Stomach (tissue), 8 donors: ENCODE measurements at regions not wholly inside any gene's neighbourhood (a gene's known extent, or its start where the extent isn't known, plus 50 kb on each side); places are given as distances from the start of the nearest gene placed in this dataset.

Source experiments
- DNase-seq, 2 donors: peaks; one replicate each; pipeline versions ENCODE4 v3.0.0 to v3.0.0-alpha.2; 2013 to 2019
- H3K27ac ChIP-seq, 5 donors: fragments of 200-600 bp in 4 of 5; sonication (generic) in 4 of 5; one replicate each; pipeline ENCODE4 v1.5.1; 2013 to 2019; ENCODE audit warnings: mild to moderate bottlenecking in 1 of 5, moderate library complexity in 1 of 5
- H3K27me3 ChIP-seq, 3 donors: fragments of 200-600 bp; sonication (generic); one replicate each; pipeline ENCODE4 v1.5.1; 2017 to 2019; ENCODE audit warnings: mixed run types in 1 of 3
- H3K36me3 ChIP-seq, 4 donors: fragments of 200-600 bp; sonication (generic); 1 replicate in 3 of 4; 2 replicates in 1 of 4; pipeline ENCODE4 v1.5.1; 2016 to 2019
- H3K4me1 ChIP-seq, 4 donors: fragments of 200-600 bp; sonication (generic); one replicate each; pipeline ENCODE4 v1.5.1; 2016 to 2019
- H3K4me3 ChIP-seq, 4 donors: fragments of 200-600 bp; sonication (generic) in 3 of 4; one replicate each; pipeline ENCODE4 v1.5.1; 2016 to 2019; ENCODE audit warnings: mild to moderate bottlenecking in 1 of 4
- H3K9me3 ChIP-seq, 4 donors: fragments of 200-600 bp; sonication (generic); one replicate each; pipeline ENCODE4 v1.5.1; 2016 to 2019
- EP300 ChIP-seq: sonication (generic); formaldehyde crosslinking; IDR thresholded peaks from one replicate; pipeline ENCODE4 v1.6.1; 2017; ENCODE audit warnings: antibody characterized with exemption
- POLR2A ChIP-seq, 4 donors: fragments of 450-650 bp; IDR thresholded peaks; one replicate each; pipeline ENCODE4 v1.6.1; 2016; ENCODE audit warnings: antibody characterized with exemption in 4 of 4, control low read depth in 2 of 4, mild to moderate bottlenecking in 1 of 4, moderate library complexity in 1 of 4
- POLR2AphosphoS5 ChIP-seq, 3 donors: sonication (generic); formaldehyde crosslinking; IDR thresholded peaks; one replicate each; pipeline ENCODE4 v1.6.1; 2016; ENCODE audit warnings: antibody characterized with exemption in 3 of 3
- WGBS, 5 donors: extraction: QIAGEN DNeasy Blood & Tissue Kit in 3 of 5; methylation state at CpG; one replicate each; pipeline versions ENCODE4 v1.1.5 to v1.1.7; 2013 to 2018; 5-methylcytosine and 5-hydroxymethylcytosine counted together
- intact Hi-C: fragments of 100-400 bp; cut with DNase I; formaldehyde crosslinking; loops from one replicate; pipeline ENCODE4 v1.15.1; 2023; ENCODE audit warnings: low total_unique reads
- TF ChIP-seq, protein P1 (sequence below), 7 experiments: fragments of 450-650 bp in 4 of 7; fragments of 200-600 bp in 3 of 7; sonication (generic) in 3 of 7; IDR thresholded peaks; one replicate each; pipeline ENCODE4 v1.5.1; 2016 to 2019; ENCODE audit warnings: antibody characterized with exemption in 7 of 7, control low read depth in 2 of 7, mild to moderate bottlenecking in 1 of 7
- donor health status: healthy with polysubstance abuse.
- donor health status: Bipolar disorder and iron deficiency.
- donor health status: healthy.

DNA sequence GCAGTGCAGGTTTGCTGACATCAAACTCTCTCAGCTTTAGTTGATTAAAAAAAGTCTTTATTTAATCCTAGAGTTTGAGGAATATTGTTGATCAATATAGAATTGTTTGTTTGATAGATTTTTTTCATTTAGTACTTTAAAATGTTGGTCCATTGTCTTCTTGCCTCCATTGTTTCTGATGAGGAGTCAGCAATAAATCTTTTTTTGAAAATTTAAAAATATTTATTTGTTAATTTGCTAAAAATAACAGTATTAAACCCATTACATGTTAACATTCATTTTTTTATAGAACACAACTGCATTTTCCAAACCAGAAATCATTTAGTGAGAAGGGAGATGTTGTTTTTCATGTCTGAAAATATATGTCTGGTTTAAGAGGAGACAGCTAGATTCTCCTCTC is 173.8 kb upstream of the USP24 start:
- DNase-seq: no peak
- Histone ChIP-seq H3K9me3 (peaks cover 0 to 18% (median 10%) of the 10 kb centered on the region in 4 donors), H3K4me1 (no peaks in the 10 kb centered on the region), H3K27ac (no peak overlapping the region), H3K27me3 (no peaks in the 10 kb centered on the region), H3K4me3 (no peak overlapping the region), H3K36me3 (no peaks in the 10 kb centered on the region)
- intact Hi-C loops: no loop called here
- TF ChIP-seq POLR2AphosphoS5 (IDR thresholded peaks at IDR 0.05) (no peak), EP300 (no peak)

DNA sequence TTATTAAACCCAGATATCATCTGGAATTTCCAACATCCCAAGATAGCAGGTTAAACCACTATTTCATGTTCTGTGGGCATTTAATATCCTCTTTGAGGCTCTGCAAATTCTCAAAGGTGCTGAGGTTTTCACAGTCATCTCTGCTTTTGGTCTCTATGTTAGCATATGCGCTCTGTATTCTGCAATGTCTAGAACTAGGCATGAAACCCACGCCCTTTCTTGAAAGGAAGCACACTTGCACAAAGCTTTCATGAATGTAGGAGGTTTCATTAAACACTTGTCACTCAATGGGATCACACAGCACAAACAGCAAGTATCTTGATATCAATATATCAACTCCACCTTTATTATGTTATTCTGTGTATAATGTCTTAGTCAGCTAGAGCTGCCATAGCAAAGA is 172.0 kb upstream of the USP24 start:
- WGBS, 5 donors: 39 to 81% (median 65%) methylated on average over 2 of the region's 2 CpGs
- Histone ChIP-seq H3K9me3 (peaks cover 0 to 18% (median 10%) of the 10 kb centered on the region in 4 donors), H3K36me3 (no peaks in the 10 kb centered on the region), H3K4me3 (no peak overlapping the region), H3K27me3 (no peaks in the 10 kb centered on the region), H3K4me1 (peaks cover 0 to 9% (median 3%) of the 10 kb centered on the region in 4 donors), H3K27ac (no peak overlapping the region)
- intact Hi-C loops: no loop called here
- TF ChIP-seq POLR2A (IDR thresholded peaks at IDR 0.05) (no peak), POLR2AphosphoS5 (IDR thresholded peaks at IDR 0.05) (no peak), EP300 (no peak)
- TF ChIP-seq, protein P1, sequence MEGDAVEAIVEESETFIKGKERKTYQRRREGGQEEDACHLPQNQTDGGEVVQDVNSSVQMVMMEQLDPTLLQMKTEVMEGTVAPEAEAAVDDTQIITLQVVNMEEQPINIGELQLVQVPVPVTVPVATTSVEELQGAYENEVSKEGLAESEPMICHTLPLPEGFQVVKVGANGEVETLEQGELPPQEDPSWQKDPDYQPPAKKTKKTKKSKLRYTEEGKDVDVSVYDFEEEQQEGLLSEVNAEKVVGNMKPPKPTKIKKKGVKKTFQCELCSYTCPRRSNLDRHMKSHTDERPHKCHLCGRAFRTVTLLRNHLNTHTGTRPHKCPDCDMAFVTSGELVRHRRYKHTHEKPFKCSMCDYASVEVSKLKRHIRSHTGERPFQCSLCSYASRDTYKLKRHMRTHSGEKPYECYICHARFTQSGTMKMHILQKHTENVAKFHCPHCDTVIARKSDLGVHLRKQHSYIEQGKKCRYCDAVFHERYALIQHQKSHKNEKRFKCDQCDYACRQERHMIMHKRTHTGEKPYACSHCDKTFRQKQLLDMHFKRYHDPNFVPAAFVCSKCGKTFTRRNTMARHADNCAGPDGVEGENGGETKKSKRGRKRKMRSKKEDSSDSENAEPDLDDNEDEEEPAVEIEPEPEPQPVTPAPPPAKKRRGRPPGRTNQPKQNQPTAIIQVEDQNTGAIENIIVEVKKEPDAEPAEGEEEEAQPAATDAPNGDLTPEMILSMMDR (IDR thresholded peaks at IDR 0.05): no peak
- DNase-seq: no peak

DNA sequence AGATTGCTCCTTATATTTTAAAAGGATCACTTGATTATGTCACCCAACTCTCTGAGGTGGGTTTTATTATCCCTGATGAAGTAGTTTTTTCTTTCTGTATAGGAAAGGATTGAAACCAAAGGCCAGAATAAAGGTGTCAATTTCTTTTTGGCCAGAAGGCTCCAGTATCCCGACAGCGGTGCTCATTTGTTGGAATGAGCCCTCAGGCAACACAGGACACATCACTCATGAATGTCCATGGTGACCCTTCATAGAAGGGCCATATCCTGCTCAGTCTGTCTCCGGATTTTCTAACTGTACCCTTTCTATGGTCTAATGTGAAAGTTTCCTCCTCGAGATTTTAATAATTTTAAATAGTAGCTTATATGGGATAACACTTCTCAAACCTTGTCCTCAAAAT is 171.3 kb upstream of the USP24 start:
- Histone ChIP-seq H3K9me3 (peaks cover 0 to 18% (median 10%) of the 10 kb centered on the region in 4 donors), H3K36me3 (no peaks in the 10 kb centered on the region), H3K4me3 (no peak overlapping the region), H3K4me1 (peaks cover 0 to 9% (median 3%) of the 10 kb centered on the region in 4 donors), H3K27ac (no peak overlapping the region), H3K27me3 (no peaks in the 10 kb centered on the region)
- WGBS, 5 donors: 73 to 87% (median 85%) methylated on average over 4 of the region's 4 CpGs
- intact Hi-C loops: no loop called here
- TF ChIP-seq POLR2A (IDR thresholded peaks at IDR 0.05) (no peak), POLR2AphosphoS5 (IDR thresholded peaks at IDR 0.05) (no peak), EP300 (no peak)
- TF ChIP-seq, protein P1 (IDR thresholded peaks at IDR 0.05): no peak
- no peak for DNase-seq

DNA sequence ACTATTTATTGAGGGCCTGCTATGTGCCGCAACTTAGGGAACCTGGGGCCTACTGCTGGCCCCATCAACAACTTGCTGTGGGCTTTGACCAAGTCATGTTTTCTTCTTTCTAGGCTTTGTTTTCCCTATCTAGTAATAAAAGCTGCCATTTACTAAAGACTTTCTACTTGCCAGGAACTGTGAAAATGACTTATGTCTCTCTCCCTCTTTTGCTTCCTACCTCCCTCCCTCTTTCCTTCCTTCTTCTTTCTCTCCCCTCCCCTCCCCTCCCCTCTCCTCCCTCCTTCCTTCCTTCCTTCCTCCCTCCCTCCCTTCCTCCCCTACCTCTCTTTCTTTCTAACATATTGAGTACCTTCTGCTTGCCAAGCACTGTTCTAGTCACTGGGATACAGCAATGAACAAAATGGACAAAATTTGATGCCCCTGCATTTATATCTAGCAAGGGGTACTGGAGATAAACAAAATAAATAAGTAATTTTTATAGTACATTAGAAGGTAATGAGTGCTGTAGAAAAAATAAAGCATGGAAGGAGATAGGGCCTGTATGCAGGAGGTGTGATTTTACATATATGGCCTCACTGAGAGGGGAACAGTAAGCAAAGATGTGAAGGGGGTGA is 170.3 kb upstream of the USP24 start:
- 91 to 98% (median 97%) methylated on average over 1 of the region's 1 CpG for WGBS, 5 donors
- Histone ChIP-seq H3K27me3 (no peaks in the 10 kb centered on the region), H3K27ac (no peak overlapping the region), H3K4me1 (peaks cover 0 to 9% (median 3%) of the 10 kb centered on the region in 4 donors), H3K4me3 (no peak overlapping the region), H3K36me3 (no peaks in the 10 kb centered on the region), H3K9me3 (peaks cover 0 to 18% (median 10%) of the 10 kb centered on the region in 4 donors)
- TF ChIP-seq EP300: no peak
- no peak for TF ChIP-seq POLR2AphosphoS5 (IDR thresholded peaks at IDR 0.05)
- TF ChIP-seq, protein P1 (IDR thresholded peaks at IDR 0.05): no peak
- no peak for TF ChIP-seq POLR2A (IDR thresholded peaks at IDR 0.05)
- DNase-seq: no peak
- intact Hi-C loops: no loop called here

DNA sequence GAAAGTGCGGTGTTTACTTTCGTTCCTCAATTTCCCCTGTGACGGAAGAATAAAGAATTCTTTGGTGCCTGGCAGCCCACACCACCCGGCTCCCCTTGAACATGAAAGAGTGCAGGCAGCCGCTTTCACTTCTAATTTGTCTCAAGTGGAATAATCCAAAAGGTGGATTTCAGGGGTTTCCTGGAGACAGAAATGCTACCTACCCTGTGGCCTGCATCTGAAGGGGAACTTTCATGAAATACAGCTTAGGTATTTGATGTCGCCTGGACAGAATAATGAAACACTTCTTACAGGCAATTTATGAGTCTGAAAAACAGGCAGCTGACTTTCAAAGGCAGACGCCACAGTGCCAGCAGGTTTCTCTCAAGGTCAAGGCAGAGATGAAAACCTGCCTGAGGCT is 169.5 kb upstream of the USP24 start:
- H3K36me3 ChIP-seq: no peaks in the 10 kb centered on the region
- TF ChIP-seq, protein P1 (IDR thresholded peaks at IDR 0.05): no peak
- TF ChIP-seq EP300: no peak
- no peak for TF ChIP-seq POLR2AphosphoS5 (IDR thresholded peaks at IDR 0.05)
- no peak for TF ChIP-seq POLR2A (IDR thresholded peaks at IDR 0.05)
- peaks cover 0 to 9% (median 3%) of the 10 kb centered on the region in 4 donors for H3K4me1 ChIP-seq
- no peak overlapping the region for H3K4me3 ChIP-seq
- DNase-seq: no peak
- intact Hi-C loops: no loop called here
- peaks cover 0 to 12% (median 7%) of the 10 kb centered on the region in 4 donors for H3K9me3 ChIP-seq
- 84 to 93% (median 89%) methylated on average over 7 of the region's 7 CpGs for WGBS, 5 donors
- H3K27me3 ChIP-seq: no peaks in the 10 kb centered on the region
- no peak overlapping the region for H3K27ac ChIP-seq
